HUES6 (cell line): ENCODE measurements at regions not wholly inside any gene's neighbourhood (a gene's known extent, or its start where the extent isn't known, plus 50 kb on each side); places are given as distances from the start of the nearest gene placed in this dataset.
"Not testable (repeated sequence)": the region's sequence is repeated elsewhere in the genome, so short reads cannot be mapped to it uniquely, and the experiment has no call there.

Experiments
- H3K27ac ChIP-seq: 2 replicates; pipeline ENCODE4 v1.7.0; 2013; ENCODE audit warnings: low read depth, mild to moderate bottlenecking, low read length, inconsistent platforms
- H3K27me3 ChIP-seq: 2 replicates; pipeline ENCODE4 v1.6.1; 2013; ENCODE audit warnings: low read length; ENCODE audit not compliant: control insufficient read depth, insufficient read depth
- H3K36me3 ChIP-seq: 2 replicates; pipeline ENCODE4 v1.6.1; 2013; ENCODE audit warnings: low read length; ENCODE audit not compliant: control insufficient read depth, insufficient read depth
- H3K4me1 ChIP-seq: 2 replicates; pipeline ENCODE4 v1.6.1; 2013; ENCODE audit warnings: low read length; ENCODE audit not compliant: control insufficient read depth, insufficient read depth
- H3K4me3 ChIP-seq: 2 replicates; pipeline ENCODE4 v1.5.1; 2013; ENCODE audit warnings: low read depth, low read length
- H3K9ac ChIP-seq: one replicate; pipeline ENCODE4 v1.6.1; 2013; ENCODE audit warnings: mild to moderate bottlenecking, low read length
- H3K9me3 ChIP-seq: 2 replicates; pipeline ENCODE4 v1.6.1; 2013; ENCODE audit warnings: low read depth, low read length; ENCODE audit not compliant: control insufficient read depth, insufficient read depth

DNA sequence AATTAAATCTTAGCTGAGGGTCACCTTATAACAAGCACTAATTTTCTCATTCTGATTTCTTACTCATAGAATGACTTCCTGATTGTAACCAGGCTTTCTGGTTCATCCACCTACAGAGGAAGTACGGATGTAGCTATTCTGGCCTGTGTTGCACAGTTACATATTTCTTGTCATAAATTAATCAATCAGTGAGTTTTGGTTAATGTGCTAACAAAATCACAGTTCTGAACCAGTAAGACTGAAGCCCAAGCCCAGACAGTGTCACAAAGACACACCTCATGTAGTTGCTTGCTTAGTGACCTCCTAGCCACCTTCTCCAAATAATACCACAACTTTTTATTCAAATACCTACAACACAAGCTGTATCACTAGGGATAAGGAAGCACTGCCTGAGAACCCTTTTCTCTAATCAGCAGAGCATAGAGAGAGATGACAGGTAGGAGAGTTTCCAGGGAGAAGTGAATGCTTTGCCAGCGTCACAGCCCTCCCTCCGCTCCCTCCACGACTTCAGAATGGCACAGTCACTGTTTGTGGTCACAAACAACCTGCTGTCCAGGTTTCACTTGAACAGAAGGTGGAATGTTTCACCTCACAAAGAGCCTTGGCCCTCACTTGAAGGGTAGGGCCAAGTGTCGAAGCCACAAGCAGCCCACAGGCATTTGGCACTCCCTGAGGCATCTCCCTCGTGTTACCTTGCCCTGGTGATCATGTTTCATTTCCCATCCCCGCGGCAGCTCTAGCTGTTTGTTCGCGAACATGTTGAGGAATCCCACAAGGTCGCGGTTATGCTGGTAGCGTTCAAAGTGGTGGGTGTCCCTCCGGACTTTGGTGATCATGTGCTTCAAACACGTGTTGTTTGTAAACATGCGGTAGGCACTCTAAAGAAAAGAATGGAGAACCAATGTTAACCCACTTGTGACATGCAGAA, 120.8 kb upstream of the STK17B start:
- H3K4me1 ChIP-seq = no peaks in the 10 kb centered on the region
- H3K4me3 ChIP-seq = no peak overlapping the region
- no peaks in the 10 kb centered on the region for H3K9me3 ChIP-seq
- H3K27ac ChIP-seq = no peak overlapping the region
- no peaks in the 10 kb centered on the region for H3K36me3 ChIP-seq
- no peaks in the 10 kb centered on the region for H3K27me3 ChIP-seq
- no peak overlapping the region for H3K9ac ChIP-seq

DNA sequence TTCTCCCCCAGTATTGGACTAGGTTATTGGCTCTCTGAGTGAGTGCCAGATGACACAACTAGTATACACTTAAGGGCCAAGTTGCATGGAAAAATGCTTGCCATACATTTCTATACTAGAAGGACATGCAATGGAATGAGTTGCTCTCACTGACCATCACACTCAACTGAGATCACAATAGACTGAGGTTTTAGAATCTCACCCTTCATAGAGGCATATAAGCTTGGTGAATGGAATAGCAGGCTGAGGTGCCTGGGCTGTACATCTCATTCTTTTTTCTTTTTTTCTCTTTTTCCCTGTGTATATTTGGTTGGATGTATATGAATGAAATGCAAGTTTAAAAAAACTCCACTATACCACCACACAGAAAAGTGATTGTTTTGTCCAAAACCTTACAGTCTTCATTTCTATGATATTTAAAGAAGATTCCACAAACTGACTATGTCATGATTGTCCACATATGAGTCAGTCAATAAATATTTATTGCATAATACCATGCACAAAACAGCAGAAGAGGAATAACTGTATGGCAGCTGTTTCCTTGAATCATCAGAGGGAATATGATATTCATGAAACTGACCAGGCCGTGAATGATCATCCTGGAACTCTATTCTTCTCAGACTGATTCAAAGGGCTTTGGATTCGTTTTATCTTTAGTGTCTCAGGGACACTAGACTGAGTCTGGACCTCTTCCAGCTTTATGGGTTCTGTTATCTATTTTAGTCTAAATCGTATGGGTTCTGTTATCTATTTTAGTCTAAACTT, 122.6 kb upstream of the STK17B start:
- no peaks in the 10 kb centered on the region for H3K4me1 ChIP-seq
- no peak overlapping the region for H3K4me3 ChIP-seq
- H3K27ac ChIP-seq = no peak overlapping the region
- no peak overlapping the region for H3K9ac ChIP-seq
- H3K36me3 ChIP-seq = no peaks in the 10 kb centered on the region
- H3K27me3 ChIP-seq = no peaks in the 10 kb centered on the region
- no peaks in the 10 kb centered on the region for H3K9me3 ChIP-seq

DNA sequence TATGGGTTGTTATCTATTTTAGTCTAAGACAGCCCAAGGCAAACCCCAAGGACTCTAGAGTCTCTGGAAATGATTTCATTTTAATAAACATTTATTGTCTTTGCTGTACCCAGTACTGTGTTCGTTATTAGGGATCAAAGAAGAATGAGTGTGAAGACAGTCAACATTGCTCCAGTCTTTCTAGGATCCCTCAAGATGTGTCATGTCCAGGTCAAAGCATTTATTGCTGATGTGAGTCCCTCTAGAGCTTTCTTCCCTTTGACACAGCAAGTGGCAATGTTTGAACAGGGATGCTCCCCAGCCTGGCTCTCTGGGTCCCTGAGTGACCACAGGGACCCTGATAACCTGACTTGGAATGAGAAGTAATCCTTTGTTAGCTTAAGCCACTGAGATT, 123.1 kb upstream of the STK17B start:
- no peak overlapping the region for H3K27ac ChIP-seq
- H3K9me3 ChIP-seq = no peaks in the 10 kb centered on the region
- no peaks in the 10 kb centered on the region for H3K27me3 ChIP-seq
- no peaks in the 10 kb centered on the region for H3K4me1 ChIP-seq
- no peak overlapping the region for H3K4me3 ChIP-seq
- H3K36me3 ChIP-seq = no peaks in the 10 kb centered on the region
- no peak overlapping the region for H3K9ac ChIP-seq

DNA sequence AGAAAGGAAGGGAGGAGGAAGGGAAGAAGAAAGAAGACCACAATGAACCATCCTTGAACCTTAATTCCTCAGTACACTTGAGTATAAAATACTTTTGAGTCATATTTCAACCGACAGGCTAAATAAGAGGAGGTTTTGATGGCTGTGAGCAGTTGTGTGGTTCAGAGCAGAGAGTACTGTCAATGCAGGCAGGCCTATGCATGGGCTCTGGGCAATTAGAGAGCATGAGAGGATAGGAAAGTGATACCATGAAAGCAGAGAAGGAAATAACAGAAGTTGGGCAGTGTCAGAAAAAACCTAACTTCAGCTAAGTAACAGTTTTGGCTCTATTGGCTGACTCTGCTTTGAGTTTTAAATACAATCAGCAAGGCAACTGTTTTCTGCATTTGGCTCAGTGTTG, 123.6 kb upstream of the STK17B start:
- Histone ChIP-seq H3K27me3 (no peaks in the 10 kb centered on the region), H3K4me1 (no peaks in the 10 kb centered on the region), H3K9me3 (no peaks in the 10 kb centered on the region), H3K9ac (no peak overlapping the region), H3K27ac (no peak overlapping the region), H3K36me3 (no peaks in the 10 kb centered on the region), H3K4me3 (no peak overlapping the region)

DNA sequence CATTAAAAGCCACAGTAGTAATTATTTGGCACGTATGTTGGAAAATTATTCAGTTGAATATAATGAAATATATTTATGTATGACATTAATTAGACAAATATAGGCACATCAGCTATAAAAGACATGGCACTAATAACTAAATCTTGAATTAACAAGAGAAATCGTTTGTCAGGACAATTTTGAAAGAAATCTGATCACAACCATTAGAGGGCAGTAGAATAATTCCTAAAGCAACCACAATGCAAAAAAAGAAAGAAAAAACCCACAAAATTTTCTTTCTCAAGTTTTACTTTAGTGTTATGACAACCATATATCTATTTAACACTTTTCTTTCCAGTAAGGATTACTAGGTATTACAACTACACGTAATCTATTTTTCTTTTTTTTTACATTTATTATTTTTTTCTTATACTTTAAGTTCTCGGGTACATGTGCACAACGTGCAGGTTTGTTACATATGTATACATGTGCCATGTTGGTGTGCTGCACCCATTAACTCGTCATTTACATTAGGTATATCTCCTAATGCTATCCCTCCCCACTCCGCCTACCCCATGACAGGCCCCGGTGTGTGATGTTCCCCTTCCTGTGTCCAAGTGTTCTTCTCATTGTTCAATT, 126.8 kb upstream of the STK17B start:
- not testable (repeated sequence) for H3K4me1 ChIP-seq, H3K27ac ChIP-seq, H3K27me3 ChIP-seq, H3K9me3 ChIP-seq, H3K36me3 ChIP-seq, H3K4me3 ChIP-seq, H3K9ac ChIP-seq

DNA sequence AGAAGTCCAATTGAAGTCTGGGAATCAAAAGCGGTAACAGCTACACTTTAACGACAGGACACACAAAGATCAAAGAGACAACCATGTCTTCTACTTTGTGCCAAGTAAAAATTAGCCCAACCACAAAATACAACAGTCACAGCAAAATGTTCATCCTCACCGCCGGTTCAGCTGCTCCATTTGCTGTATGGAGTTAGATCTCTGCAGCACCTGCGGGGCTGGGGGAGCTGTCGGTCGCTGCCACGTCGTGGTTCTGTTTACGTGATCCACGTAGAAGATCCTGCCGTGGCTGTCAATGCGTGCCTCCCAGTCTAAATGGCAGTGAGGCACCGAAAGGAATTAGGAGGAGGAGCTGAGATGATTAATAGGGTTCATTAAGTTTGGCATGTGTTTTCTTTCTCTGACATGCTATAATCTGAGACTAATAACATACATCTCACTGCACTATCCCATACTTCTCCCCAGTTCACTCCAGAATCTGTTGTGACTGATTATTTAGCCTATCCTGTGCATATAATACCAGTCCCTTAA, 136.5 kb upstream of the STK17B start:
- Histone ChIP-seq H3K36me3 (no peaks in the 10 kb centered on the region), H3K27me3 (no peaks in the 10 kb centered on the region), H3K27ac (no peak overlapping the region), H3K9me3 (no peaks in the 10 kb centered on the region), H3K9ac (no peak overlapping the region), H3K4me3 (no peak overlapping the region), H3K4me1 (no peaks in the 10 kb centered on the region)

DNA sequence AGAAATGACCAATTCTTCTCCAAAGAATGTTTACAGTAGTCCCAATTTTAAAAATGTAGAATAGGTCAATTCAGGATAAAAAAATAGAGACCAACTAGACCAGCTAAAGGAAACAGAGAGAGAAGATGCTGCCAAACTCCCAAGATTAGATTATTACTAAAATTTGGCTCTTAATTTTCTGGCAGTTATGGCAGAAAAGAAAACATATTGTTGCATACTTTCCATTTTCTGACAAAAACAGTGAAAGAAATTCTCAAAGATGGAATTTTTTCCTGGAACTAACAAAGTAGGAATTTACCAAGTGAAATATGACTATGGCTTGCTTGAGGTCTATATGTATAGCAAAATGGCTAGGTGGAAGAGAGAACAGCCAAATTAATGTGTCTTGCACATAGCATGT, 138.3 kb upstream of the STK17B start:
- H3K27ac ChIP-seq = no peak overlapping the region
- no peaks in the 10 kb centered on the region for H3K36me3 ChIP-seq
- H3K9ac ChIP-seq = no peak overlapping the region
- no peak overlapping the region for H3K4me3 ChIP-seq
- 0 out of 2 replicates have a peak, but pooled peaks cover under 1% of the 10 kb centered on the region for H3K4me1 ChIP-seq
- H3K27me3 ChIP-seq = no peaks in the 10 kb centered on the region
- H3K9me3 ChIP-seq = no peaks in the 10 kb centered on the region

DNA sequence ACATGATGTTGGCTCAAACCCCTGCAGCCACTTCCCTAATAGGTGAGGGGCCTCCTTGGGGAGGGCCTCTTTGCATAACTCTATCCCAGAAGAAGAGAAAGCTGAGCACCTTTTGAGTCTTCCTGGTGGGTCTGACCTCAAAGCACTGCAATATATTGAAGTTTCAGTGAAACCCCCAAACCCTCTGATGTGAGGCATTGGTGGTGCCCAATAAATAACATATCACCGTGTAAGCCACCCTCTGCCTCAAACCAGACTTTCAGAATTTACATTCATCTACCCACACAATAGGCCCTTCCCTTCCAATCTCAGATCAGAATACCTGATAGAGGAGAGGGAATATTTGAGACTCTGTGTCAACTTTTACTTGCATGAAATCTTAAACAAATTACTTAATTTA, 142.8 kb upstream of the STK17B start:
- H3K4me1 ChIP-seq = 0 out of 2 replicates have a peak, but pooled peaks cover 3% of the 10 kb centered on the region
- no peak overlapping the region for H3K27ac ChIP-seq
- no peaks in the 10 kb centered on the region for H3K36me3 ChIP-seq
- H3K9ac ChIP-seq = no peak overlapping the region
- H3K27me3 ChIP-seq = no peaks in the 10 kb centered on the region
- H3K9me3 ChIP-seq = no peaks in the 10 kb centered on the region
- H3K4me3 ChIP-seq = no peak overlapping the region

DNA sequence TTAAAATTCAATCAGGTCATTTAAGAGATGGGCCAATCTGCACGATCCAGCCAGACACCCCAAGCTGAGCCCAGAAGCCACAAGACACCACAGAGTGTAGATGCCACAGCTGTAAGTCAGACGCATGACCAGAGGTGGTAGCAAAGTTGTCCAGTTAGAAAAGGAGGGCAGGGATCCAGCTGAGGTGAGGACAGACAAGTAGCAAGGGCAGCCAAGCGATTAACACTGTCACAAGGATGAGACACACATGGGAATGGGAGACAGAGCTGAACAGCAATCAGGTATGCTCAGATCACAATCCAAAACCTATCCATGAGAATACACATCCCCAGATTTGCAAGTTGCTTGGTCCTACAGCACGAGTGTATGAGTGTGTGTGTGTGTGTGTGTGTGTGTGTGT, 143.4 kb upstream of the STK17B start:
- no peaks in the 10 kb centered on the region for H3K36me3 ChIP-seq
- no peak overlapping the region for H3K27ac ChIP-seq
- H3K4me3 ChIP-seq = no peak overlapping the region
- no peak overlapping the region for H3K9ac ChIP-seq
- H3K4me1 ChIP-seq = 0 out of 2 replicates have a peak, but pooled peaks cover 3% of the 10 kb centered on the region
- no peaks in the 10 kb centered on the region for H3K27me3 ChIP-seq
- no peaks in the 10 kb centered on the region for H3K9me3 ChIP-seq

DNA sequence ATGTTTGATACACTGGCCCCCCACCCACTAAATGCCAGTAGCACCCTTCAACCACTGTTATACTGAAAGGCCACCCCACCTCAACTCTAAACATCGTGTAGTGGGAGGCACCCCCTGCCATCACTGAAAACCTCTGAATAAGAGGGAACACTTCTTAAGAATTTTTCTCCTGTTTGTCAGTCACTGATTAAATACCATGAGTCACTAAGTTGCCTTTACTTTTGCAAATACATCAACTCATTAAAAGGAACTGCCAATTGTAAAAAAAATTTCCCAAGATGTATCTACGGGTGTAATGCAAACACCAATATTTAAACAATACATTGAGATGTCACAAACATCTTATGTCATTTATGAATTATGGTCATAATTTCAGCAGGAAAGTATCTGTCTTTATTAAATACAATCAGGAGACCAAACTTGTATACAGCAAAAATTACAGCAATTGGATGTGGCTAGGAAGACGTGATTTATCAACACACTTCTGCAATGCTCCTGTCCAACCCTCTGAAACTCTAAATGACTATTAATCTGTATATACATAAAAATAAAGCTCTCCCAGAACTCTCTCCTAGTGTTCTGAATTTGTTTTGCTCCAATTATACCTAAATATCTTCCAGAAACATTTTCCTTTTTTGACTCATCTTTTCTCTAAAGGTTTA, 144.1 kb upstream of the STK17B start:
- no peak overlapping the region for H3K9ac ChIP-seq
- no peak overlapping the region for H3K27ac ChIP-seq
- H3K4me3 ChIP-seq = no peak overlapping the region
- H3K9me3 ChIP-seq = no peaks in the 10 kb centered on the region
- H3K4me1 ChIP-seq = 0 out of 2 replicates have a peak, but pooled peaks cover 3% of the 10 kb centered on the region
- no peaks in the 10 kb centered on the region for H3K36me3 ChIP-seq
- H3K27me3 ChIP-seq = no peaks in the 10 kb centered on the region
